ENCODE measurements at regions not wholly inside any gene's neighbourhood (a gene's known extent, or its start where the extent isn't known, plus 50 kb on each side); places are given as distances from the start of the nearest gene placed in this dataset.

- TF ChIP-seq CTCF (IDR thresholded peaks at IDR 0.05) (no peak), POLR2AphosphoS5 (IDR thresholded peaks at IDR 0.05) (no peak), POLR2A (IDR thresholded peaks at IDR 0.05) (no peak), EP300 (IDR thresholded peaks at IDR 0.05) (no peak)
These were observed 568.2 kb upstream of the CDH18 start for GRCh38 chr5:20556115-20556763.
